ENCODE measurements at regions not wholly inside any gene's neighbourhood (a gene's known extent, or its start where the extent isn't known, plus 50 kb on each side); places are given as distances from the start of the nearest gene placed in this dataset.

- no peak for TF ChIP-seq CTCF (IDR thresholded peaks at IDR 0.05)
- no peak for TF ChIP-seq POLR2A (IDR thresholded peaks at IDR 0.05)
- no peak for TF ChIP-seq EP300 (IDR thresholded peaks at IDR 0.05)
- TF ChIP-seq POLR2AphosphoS5 (IDR thresholded peaks at IDR 0.05), result no peak
Measured at GRCh38 chr5:31068287-31068686, 125.2 kb upstream of the CDH6 start.
